NCI-H526 treated with DMSO at 0.1 percent for 48 hours (cell line): ENCODE measurements at regions not wholly inside any gene's neighbourhood (a gene's known extent, or its start where the extent isn't known, plus 50 kb on each side); places are given as distances from the start of the nearest gene placed in this dataset.
"Not testable (repeated sequence)": the region's sequence is repeated elsewhere in the genome, so short reads cannot be mapped to it uniquely, and the experiment has no call there.

Experiments
- DNase-seq: peaks from one replicate; lab custom pipeline; 2025; lab: John Stamatoyannopoulos, UW

DNA sequence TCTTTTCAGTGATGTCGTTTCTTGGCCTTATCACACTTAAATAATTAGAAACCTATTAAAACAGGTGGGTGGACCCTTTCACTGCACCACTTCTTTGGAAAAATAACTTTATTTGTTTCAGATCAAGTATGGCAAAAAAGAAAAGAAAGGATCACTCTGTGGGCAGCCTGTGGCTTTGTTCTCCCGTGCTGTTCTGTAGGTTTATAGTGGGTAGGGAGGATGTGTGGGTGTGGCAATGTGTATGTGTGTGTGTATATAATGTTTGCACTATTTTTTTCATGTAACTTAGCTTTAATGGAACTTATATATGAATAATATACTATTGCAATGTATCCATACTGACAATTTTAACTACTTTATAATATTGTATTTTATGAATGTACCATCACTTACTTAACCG is 85.9 kb downstream of the ACTBL2 start:
- DNase-seq, result no peak

DNA sequence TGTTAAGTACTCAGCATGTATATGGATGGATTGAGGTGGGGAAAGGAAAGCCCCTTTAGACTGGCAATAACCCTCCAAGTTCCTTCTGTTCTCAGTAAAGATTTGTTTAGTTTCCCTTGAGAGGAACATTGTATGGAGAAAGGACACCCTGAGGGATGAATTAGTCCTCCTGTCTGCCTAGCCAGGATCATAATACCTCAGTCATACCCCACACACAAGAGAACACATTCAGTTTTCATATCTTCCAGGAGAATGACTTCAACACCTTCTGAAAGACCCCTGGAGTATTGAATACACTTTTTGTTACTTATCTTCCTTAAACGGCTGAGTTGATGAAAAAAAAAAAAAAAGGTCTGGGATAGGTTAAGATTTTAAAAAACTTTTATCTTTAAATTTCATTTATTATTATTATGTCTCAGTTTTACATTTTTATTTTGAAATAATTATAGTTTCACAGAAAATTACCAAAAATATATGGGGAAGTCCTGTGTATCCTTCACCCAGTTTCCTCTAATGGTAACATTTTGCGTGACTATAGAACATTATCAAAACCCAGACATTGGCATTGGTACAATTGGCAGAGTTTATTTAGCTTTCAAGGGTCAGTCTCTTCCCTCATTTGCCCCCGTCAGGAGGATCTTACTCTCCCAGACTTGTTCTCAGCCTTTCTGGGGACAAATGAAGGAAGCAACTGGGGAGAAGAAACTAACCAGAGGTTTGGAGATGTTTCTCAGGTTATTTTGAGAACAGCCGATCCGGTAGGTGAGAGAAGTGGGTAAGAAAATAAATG is 88.0 kb downstream of the ACTBL2 start:
- no peak for DNase-seq

DNA sequence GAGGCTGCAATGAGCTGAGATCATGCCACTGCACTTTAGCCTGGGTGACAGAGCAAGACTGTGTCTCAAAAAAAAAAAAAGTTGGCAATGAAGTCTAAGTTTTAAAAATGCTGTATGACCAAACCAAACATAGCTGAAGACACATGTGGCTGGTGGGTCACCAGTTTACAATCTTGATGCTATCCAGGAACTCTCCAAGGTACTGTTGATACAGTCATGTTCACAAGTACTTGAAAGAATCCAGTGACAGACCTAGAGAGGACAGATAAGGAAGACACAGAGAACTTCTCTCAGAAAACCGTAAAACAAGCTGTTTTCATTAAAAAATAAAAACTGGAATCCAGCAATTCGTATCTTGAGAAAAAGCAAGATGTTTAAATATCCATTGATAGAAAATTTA is 95.7 kb downstream of the ACTBL2 start:
- DNase-seq, result no peak

DNA sequence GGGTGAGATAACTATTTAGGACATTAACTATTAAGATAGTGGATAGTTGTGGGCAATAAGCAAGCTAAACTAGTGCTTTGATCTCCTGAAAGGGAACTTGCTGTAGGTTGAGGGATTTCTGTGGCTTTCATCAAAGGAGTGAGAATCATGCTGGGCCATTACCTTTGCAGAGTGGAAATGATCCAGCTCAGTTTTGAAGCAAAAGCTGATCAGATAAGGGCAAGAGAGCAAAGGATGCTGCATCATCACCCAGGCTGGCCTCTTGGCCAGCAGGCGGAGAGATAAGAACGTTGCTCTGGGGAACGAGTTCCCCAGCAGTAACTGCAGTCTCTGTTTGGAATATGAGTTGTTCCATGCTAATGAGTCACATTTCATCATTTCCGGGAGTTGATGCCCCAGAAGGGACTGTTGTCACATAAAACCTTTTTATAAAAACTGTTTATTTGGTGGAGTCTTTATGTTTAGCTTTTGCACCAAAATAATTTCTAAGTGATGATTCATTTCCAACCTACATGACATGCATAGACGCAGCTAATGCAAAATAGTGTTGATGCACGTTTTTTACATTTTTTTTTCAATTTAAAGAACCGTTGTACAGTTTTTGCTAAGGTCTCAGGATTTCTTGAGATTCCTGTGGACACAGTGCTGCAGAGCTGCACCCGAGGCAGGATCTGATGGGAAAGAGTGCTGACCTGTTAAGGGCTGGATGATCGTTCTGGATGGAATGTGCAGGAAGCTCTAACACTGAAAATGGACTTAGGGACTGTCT is 99.3 kb downstream of the ACTBL2 start:
- DNase-seq, result no peak

DNA sequence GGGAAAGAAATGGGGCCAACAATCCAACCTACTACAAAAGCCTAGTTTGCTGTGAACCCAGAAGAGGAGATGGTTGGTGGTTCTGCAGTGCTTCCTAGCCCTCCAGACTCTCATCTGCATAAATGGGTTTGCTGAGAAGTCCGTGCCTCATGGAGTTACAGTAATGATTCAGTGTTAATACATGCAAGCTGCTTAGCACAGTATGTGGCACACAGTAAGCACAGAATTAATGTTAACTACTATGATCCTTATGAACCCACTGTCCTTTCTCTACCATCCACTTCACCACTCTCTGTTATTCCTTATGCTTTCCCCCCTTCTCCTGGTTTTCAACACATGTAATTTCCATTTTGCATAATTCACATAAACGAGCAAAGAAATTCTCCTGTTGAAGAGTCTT is 100.0 kb downstream of the ACTBL2 start:
- DNase-seq, result no peak

DNA sequence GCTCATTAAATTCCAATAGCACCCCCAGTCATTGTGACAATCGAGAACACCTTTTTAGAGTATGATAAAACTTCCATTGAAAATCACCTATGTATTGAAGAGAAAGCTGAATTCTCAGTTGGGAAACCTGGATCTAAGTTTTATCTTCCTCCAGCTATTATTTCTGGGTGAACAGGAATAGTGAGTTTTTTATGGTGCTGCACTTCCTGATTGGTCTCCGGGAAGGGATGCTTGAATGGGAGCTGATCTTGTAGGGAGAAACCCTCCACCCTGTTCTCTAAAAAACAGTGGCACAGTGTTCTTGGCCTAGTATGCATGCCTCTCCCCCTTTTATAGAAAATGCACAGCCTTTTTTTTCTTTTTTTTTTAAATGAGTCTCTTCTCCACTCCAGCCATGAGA is 112.2 kb downstream of the ACTBL2 start:
- no peak for DNase-seq

DNA sequence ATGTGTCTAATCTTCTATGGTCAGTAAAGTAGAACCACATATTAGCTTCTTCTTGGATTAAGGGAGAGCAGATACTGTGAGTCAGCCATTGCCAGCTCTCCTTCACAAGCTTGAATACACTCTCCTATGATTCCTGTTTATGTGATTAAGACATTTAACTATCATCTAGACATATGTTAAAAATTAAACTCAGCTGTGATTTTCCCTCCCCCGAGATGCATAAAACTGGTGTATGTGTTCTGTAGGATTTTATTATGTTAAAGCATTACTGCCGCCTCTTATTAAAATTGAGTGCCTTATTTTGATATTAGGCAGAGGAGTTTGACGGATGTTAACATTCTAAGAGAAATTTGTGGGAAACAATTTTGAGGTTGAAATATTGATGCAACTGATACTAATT is 114.6 kb downstream of the ACTBL2 start:
- no peak for DNase-seq

DNA sequence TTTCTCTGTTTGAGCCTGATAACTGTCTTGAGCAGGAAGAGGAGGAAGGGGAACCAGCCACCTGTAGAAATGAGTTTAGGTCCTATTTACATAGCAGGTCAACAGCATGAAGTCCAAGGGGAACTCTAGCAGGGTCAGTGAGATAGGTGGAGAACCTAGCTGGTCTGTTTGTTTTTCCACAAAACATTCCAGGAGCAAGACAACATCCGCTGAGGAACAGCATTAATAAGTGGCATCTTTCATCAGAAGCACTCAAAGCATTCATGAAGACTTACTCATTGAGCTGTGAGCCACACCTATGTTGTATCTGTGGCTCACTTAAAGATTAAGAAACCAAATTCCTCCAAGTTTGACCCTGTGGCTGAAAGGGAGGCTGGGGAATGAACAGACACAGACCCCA is 115.9 kb downstream of the ACTBL2 start:
- no peak for DNase-seq

DNA sequence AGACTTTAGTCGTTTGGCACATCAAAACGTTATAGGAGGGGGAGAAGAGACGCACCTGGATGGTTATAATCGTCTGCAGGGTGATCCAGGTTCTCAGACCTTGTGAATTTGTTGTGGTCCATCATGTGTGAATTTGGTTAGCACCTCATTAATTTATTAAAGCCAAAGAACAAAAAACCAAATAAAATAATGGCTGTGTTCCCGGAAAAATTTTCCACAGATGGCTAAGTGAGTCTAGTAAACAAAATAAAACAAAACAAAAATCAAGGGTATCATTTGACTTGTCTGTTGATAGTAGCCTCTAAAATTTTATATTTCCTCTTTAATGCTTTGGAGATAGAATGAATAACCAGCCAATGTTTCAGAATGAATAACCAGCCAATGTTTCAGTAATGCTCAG is 119.7 kb downstream of the ACTBL2 start:
- no peak for DNase-seq

DNA sequence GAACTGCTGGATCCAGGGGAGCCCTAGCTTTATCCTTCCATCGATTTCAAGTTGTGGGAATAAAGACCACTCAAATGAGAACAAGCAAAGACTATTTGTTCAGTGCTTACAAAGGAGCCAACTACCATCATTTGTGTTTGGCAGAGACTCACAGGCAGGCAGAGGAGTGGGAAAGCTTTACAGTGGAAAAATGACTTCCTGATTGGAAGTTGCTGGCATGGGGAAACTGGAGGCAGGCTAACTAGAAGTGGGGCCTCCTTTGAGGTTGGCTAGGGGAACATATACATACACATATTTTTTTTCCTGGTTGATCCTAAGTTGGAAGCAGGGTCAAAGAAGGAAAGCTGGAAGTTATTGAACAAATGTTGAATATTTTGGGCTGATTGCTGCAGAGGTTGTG is 121.7 kb downstream of the ACTBL2 start:
- DNase-seq, result no peak

DNA sequence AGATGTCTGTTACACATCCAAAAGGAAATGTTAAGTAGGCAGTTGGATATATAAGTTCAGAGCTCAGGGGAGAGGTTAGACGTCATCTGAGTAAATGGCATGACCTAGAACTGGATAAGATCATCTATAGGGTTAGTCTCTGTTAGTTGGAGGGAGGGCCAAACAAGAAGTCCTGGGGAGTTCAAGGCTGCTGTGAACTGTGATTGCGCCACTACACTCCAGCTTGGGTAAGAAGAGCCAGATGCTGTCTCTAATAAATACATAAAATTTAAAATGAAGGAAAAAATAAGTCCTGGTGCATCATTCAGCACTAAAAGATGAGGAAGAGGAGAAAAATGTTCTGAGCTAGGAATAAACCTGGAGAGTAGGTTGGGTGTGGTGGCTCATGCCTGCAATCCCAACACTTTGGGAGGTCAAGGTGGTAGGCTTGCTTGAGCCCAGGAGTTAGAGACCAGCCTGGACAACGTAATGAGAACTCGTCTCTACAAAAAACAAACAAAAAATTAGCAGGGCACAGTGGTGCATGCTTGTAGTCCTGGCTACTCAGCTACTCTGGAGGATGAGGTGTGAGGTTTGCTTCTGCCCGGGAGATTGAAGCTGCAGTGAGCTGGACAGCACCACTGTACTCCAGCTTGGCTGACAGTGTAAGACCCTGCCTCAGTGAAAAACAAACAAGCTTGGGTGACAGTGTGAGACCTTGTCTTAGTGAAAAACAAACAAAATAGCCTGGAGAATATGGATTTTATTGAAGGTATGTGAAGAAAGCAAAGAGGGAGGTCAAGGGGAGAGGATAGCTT is 123.6 kb downstream of the ACTBL2 start:
- no peak for DNase-seq

DNA sequence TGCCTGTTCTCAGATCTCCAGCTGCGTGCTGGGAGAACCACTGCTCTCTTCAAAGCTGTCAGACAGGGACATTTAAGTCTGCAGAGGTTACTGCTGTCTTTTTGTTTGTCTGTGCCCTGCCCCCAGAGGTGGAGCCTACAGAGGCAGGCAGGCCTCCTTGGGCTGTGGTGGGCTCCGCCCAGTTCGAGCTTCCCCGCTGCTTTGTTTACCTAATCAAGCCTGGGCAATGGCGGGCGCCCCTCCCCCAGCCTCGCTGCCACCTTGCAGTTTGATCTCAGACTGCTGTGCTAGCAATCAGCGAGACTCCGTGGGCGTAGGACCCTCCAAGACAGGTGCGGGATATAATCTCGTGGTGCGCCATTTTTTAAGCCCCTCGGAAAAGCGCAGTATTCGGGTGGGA is 125.8 kb downstream of the ACTBL2 start:
- not testable (repeated sequence) for DNase-seq

DNA sequence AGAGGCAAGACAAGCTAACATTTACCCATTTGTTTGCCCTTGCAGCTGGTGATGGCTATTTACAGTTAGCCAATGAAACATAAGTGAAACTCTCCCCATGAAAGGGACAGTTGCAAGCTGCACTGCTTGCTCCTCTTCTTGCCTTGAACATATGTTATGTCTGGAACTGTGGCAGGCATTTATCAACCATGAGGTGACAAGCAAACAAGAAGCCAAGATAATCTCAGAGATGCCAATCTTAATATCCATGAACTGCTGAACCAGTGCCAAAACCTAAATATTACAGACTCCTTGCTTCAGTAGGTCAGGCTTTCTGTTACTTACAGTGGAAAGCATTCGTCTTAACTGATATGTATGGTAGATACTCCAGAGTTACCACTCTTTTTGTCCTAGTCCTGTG is 133.4 kb downstream of the ACTBL2 start:
- no peak for DNase-seq

DNA sequence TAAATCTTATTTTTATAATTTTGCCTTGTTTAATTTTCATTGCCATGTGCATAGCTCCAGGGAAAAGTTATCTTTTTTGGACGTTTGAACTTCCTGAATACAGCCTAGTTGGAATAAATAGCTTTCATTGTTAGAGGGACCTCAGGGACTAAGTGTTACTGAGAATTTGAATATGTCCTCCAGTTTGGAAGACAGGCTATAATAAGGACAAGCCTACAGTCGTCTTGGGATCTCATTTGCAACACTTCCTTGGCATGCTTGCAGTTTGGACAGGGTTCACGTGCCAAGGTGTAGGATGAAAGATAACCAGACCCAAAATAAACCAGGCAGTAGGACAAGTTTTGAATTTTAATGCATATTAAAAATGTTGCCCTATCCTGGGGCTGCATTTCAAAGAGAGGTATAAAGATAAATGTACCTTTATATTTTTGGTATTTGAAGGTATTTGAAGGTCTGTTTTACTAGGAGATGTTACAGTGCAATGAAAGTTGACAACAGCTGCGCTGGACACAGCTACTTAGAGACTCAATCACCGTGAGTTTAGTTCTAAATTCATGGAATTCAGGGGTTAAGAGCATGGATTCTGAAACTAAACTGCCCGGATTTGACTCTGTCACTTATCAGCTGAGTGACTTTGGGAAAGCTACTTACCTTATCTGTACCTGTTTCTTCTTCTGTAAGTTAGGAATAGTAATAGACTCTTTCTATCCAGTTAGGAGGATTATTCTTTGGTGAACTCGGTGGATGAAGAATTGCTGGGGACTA is 134.1 kb downstream of the ACTBL2 start:
- DNase-seq, result no peak

DNA sequence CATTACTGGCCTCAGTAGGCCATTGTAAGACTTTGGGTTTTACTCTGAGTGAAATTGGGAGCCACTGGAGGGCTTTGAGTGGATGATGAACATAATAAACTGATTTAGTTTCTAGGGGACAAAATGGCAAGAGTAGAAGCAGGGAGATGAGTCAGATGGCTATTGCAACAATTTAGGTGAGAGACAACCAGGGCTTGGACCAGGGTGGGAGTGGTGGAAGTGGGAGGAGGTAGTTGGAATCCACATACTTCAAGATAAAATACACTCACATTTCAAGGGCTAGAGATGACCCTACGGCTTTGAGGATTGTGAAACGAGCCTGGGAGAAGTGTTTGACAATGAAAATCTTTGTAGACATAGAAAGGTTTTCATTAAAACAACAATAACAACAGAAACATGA is 136.3 kb downstream of the ACTBL2 start:
- no peak for DNase-seq

DNA sequence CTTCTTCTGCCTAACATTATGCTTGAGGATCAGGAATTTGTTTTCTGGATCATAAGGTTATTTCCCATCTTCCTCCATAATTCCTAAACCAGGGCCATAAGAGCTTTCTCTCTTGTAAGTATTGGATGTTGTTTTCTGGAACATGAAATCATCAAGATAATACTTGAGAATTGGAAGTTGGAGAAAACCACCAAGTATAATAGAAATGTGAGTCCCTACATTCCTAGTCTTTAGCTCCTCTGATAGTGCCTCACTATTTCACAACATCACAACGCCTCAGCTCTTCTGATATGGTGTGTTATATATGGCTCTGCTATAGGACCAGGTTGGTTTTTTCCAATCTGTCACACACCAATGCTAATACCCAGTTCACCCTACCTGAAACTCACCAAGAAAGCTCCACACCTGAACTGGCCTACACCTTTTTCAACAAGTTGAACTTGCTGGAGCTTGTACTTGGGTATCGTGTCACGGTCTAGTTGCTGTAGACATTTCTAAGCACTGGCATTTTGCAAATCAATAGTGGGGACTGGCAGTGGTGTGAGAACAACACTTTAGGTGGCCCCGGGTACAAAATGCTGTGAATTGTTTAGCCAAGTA is 141.1 kb downstream of the ACTBL2 start:
- DNase-seq, result no peak

DNA sequence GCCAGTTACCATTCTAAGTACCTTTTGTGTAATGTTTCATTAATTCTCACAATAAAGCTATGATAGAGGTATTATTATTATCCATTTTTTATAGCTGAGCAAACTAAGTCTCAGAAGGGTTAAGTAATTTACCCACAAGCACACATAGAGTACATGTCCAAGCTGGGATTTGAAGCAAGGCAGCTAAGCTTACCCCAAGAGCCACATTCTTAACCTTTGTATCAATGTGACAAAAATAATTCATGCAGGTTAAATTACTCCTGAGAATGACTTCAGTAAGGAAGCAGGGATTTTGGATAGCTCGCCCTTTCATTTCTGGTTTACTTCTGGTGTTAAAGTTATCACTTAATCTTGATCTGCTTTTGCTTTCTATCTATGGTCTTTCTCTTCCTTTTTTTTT is 141.9 kb downstream of the ACTBL2 start:
- no peak for DNase-seq

DNA sequence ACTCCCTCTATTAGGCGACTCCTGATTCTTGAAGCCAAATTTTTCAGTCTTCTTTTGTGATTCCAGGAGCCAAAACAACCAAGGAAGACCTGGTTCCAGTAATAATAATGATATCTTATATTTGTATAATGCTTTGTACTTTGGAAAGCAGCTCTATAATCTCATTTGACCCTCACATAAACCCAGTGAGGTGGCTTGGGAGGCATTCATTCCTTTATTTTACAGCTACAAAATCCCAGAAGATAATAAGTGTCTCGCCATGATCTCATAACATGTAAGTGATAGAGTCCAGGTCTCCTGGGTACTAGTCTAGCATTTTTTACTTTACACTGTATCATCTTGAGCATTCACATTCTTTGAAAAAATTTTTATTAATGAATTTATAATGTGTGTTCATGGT is 143.1 kb downstream of the ACTBL2 start:
- no peak for DNase-seq

DNA sequence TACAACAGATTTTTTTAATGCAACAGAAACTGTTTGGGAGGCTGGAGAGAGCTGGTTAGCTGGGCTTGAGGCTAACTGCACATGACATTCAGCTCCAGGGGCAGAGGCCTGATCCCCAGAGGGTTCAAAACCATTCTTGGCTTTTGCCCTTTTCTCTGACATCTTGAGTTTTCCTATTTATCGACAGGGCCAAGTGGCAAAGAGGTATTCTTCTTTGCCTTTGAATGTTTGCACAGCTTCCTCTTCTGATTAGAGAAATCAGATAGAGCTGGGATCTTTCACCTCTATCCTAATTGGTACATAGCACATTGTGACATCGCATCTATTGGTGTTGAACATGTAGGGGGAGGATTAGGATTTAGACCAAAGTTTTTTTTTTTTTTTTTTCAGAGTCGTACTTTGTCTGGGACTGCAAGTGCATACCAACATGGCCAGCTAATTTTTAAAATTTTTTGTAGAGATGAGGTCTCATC is 143.7 kb downstream of the ACTBL2 start:
- DNase-seq, result no peak

DNA sequence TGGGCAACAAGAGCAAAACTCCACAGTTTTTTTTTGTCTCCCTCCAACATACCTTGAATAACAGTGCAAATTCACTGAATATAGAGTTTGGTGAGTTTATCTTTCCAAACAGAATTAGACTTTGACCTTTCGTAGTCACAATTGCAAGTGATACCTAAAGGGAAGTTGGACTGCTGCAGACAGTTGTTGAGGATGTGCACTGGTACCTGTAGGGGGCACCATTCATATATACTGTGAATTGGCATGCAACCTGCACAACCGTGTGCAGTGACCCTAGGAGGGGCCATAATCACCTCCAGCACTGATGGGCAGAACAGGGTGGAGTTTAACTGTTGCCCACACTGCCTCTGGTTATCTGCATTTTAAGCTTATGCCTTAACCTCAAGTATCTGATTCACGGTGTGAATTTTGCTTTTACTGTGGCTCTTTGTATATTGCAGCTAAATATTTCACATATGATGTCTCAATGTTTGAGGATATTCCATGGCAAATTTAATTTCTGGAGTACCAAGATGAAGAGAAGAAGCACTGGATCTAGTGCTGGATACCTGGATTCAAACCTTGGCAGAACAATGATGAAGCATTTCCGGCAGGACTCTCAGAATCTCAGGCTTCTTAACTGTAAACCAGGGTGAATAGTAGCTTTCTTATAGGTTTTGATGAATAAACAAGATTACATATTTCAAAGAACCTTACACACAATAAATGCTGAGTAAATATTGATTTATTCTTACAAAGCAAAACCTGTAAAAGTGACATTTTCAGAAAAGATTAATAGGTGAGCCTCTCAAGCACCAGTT is 144.3 kb downstream of the ACTBL2 start:
- DNase-seq, result peak; percentile 2
